GM21786 (cell line): ENCODE measurements at regions not wholly inside any gene's neighbourhood (a gene's known extent, or its start where the extent isn't known, plus 50 kb on each side); places are given as distances from the start of the nearest gene placed in this dataset.
"Not testable (repeated sequence)": the region's sequence is repeated elsewhere in the genome, so short reads cannot be mapped to it uniquely, and the experiment has no call there.

Experiments used
- ATAC-seq: cut with Tn5 transposase; IDR thresholded peaks from one replicate; pipeline ENCODE4 v1.9.1; 2021; ENCODE audit not compliant: unreplicated experiment

GRCh38 chr3:35296944-35297343, 342.4 kb upstream of the ARPP21 start:
- ATAC-seq = not testable (repeated sequence)

DNA sequence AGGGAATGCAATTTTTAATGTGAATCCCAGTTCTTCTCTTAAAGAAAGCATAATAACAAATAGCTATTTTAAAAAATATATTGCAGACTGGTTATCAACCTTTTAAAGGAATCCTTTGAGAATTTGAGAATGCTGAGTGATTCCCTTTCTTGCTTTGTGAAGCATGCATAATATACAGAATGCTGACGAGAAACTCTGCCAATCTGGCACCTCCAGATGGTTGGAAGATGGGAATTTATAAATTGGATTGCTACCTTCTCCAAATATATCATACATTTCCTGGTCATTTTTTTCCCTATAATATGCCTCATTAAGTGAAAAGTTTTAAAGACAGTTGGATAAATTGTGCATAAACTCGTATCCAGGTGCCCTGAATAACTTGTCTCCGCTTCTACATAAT, 333.9 kb upstream of the ARPP21 start:
- no peak for ATAC-seq

GRCh38 chr3:35307296-35307695, 332.0 kb upstream of the ARPP21 start:
- no peak for ATAC-seq

DNA sequence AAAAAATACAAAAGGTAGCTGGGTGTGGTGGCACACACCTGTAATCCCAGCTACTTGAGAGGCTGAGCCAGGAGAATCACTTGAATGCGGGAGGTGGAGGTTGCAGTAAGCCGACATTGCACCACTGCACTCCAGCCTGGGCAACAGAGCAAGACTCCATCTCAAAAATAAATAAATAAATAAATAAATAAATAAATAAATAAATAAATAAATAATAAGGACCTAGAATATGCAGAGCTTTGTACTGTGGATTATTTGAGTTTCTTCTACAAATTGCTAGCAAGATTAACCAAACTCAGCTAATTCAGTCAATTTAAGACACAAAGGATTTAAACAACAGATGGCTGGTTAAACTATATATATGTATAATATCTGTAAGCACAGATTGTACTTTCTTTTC, 322.5 kb upstream of the ARPP21 start:
- ATAC-seq = not testable (repeated sequence)

DNA sequence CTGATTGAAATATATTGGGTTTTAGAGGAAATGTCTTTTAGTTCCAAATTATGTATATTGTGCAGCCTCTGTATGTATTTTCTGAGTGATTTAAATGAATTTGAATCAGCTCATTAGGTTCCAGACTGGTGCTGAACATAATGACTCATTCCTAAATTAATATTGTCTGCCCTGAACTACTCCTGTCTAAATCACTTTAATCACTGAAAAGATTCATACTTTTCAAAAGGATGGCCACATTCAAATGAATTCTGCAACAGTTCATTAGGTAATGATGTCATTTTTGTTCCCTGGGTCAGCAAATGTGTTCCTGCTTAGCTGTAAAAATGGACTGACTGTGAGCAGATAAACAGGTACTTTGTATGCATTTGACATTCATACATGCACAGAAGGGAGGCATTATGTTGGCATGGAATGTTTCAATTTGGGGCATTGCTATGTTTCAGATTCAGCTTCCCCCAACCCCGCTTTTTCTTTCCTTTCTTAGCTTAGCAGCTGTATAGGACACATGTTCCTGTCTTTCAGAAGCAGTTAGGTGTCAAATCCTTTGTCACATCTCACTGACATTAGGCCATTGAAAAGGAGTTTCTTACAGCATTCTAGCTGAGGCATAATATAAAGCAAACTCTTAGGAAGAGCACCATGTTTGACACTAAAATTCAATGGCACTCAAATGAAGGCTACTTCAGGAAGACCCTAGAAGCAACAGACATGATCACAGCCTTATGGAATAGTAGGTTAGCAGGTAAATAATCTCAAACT, 318.5 kb upstream of the ARPP21 start:
- no peak for ATAC-seq

DNA sequence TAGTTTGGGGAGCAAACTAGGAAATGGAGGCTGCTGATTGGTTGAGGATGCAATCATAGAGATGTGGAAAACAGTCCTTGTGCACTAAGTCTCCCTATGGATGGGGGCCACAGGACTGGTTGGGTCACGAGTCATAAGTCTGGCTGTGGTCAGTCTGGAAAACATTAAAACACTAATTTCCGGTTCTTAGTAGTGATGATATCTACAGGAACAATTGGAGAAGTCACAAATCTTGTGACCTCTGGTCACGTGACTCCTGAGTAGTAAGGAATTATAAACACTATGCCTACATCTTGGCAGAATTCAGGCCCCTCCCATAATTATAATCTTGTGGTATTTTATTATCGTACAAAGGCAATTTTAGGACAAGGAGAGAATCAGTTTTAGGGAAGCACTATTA, 317.3 kb upstream of the ARPP21 start:
- no peak for ATAC-seq

DNA sequence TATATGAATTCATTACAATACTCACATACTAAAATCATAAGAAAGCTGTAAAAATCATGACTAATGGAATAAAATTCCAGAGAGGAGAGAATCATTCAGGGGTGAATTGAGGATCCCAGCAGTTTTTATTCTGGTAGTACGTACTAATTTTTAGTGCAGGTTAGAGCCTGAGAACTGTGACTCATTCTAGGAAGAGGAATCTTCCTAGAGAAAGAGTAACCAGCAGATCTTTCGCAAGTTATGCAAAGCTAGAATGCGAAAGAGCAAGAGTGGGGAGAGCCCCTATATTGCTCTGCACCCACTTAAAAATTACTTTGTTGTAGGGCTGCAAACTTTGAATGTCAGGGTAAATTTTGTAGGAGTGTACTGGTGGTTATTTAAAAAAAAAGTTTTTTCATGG, 303.6 kb upstream of the ARPP21 start:
- ATAC-seq = no peak

DNA sequence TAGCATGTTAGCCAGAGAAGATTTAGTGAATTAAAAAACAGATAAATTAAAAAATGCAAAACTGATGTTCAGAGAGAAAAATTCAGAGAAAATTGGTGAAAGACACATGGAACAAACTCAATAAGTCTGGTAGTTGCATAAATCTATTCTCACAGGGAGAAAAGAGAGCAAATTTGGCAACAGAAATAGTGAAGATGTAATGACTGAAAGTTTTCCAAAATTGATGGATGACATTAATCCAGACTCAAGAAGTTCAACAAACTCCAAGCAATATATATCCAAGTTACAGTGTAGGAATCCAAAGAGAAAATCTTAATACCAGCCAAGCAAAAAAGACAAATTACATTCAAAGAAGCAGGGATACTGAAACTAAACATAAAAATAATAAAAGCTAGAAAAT, 302.7 kb upstream of the ARPP21 start:
- ATAC-seq = no peak

DNA sequence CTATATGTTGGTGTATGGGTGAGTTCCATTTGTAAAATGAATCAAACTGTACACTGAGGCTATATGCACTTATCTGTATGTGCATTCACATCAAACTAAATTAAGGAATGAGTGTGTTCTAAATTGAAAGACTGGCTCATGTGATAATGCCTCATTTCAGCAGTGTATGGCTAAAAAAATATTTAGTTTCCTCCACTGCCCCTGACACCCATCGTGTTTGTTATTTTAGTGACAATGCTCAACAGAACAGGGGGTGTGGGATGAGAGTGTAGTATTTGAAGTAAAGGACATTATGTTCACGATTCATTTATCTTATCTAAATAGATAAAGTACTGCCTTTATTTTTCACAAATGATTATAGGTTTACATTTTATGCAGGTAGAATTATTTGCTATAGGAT, 301.1 kb upstream of the ARPP21 start:
- no peak for ATAC-seq

GRCh38 chr3:35380196-35380595, 259.1 kb upstream of the ARPP21 start:
- ATAC-seq = no peak

DNA sequence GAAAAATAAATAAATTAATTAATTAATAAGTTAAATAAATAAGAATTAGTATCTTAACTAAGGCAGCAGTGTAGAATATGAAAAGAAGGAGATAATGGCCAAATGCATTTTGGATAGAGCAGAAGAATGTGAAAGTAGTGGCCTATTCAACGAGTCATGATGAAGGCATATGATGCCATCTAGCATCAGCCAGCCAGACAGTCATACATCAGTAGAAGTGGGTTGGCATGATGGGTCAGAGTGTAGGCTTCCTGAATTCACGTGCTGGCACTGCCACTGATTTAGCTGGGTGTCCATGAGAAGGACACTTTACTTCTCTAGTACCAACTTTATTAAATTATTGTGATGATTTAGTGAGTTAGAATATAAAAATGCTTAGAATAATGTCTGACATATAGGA, 256.1 kb upstream of the ARPP21 start:
- no peak for ATAC-seq

- ATAC-seq = no peak
These were observed 255.4 kb upstream of the ARPP21 start for GRCh38 chr3:35383719-35384555.

GRCh38 chr3:35385271-35385670, 254.1 kb upstream of the ARPP21 start:
- no peak for ATAC-seq

DNA sequence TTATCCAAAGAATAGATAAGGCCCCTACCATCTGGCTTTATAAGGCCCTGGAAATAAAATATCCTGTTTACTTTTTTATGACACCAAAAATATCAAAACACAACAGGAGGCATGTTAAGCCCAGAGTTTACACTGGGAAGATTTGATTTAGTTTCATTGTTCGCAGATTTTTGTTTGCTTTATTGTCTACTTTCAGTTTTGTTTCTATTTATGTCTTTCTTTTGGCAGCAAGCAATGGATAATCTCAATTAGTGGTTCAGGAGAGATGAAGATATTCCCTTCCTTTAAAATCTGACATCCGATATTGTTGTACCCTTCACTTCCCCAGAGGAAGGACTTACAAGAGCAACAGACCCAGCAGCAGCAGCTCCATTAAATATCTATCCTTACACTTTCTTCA, 249.4 kb upstream of the ARPP21 start:
- no peak for ATAC-seq

DNA sequence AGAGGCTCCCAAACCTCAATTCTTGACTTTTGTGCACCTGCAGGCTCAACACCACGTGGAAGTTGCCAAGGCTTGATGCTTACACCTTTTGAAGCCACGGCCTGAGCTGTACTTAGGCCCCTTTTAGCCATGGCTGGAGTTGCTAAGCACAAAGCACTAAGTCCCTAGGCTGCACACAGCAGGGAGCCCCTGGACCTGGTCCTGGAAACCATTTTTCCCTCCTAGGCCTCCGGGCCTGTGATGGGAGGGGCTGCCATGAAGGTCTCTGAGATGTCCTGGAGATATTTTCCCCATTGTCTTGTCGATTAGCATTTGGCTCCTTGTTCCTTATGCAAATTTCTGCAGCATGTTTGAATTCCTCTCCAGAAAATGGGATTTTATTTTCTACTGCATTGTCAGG, 247.1 kb upstream of the ARPP21 start:
- no peak for ATAC-seq

GRCh38 chr3:35393901-35394799, 245.2 kb upstream of the ARPP21 start:
- ATAC-seq = no peak

GRCh38 chr3:35394905-35395304, 244.4 kb upstream of the ARPP21 start:
- no peak for ATAC-seq

GRCh38 chr3:35401671-35402070, 237.7 kb upstream of the ARPP21 start:
- ATAC-seq = no peak

- ATAC-seq = no peak
These were observed 234.8 kb upstream of the ARPP21 start for GRCh38 chr3:35404571-35404970.

DNA sequence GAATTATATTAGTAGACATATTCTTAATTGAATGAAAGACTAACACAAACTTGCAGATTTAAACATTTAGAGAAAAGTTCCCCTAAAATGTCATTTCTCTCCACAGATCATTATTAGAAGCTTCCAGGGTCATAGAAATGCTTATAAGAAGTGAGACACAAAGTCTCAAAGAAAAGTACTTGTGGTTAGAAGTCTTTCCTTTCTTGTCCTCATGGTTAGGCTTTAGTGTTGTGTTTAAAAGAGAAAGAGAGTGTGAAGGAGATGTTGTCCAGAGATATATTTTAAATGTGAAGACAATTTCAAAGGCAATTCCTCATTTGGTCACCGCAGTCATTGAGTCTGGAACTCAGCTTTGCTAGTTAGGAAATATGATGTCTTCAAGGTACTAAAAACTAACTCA, 230.4 kb upstream of the ARPP21 start:
- no peak for ATAC-seq

DNA sequence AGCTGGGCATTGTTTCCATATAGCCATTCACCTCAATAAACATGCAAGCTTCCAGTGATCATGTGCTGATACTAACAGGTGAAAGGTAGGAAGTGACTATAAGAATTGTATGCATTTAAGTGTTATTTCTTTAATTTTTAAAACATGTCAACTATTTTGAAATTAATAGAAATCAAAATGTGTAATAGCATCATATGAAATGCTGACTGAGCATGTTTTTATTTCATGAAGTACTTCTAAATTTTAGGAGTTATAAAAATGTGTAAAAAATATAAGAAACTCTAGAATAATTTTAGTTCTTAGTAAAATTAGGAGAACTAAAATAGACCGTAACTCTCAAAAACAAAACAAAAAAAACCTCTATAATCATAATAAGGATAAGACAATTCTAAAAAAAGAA, 229.3 kb upstream of the ARPP21 start:
- no peak for ATAC-seq
